Astrocyte of the cerebellum (primary cell): ENCODE measurements at regions not wholly inside any gene's neighbourhood (a gene's known extent, or its start where the extent isn't known, plus 50 kb on each side); places are given as distances from the start of the nearest gene placed in this dataset.

Source experiments
- DNase-seq: peaks from one replicate; pipeline ENCODE4 v3.0.0-alpha.2; 2011; ENCODE audit warnings: low read depth
- H3K4me3 ChIP-seq: 2 replicates; pipeline ENCODE4 v1.5.1; 2011; ENCODE audit warnings: mild to moderate bottlenecking, low read depth, low read length, moderate library complexity
- CTCF ChIP-seq: IDR thresholded peaks from 2 replicates; pipeline ENCODE4 v1.5.1; 2012; ENCODE audit warnings: low read length, low read depth, moderate library complexity, mild to moderate bottlenecking; ENCODE audit errors: missing control alignments
- in situ Hi-C: cut with HindIII; loops from 2 replicates; pipeline ENCODE4 v1.10.0; 2017; ENCODE audit warnings: low sequenced_read_pairs

- in situ Hi-C loops: no loop called here
- DNase-seq: no peak
- no peak for TF ChIP-seq CTCF
These were observed 172.1 kb upstream of the MITF start for GRCh38 chr3:69567023-69567709.

GRCh38 chr3:69566275-69566674, 173.0 kb upstream of the MITF start:
- no peak for DNase-seq
- TF ChIP-seq CTCF: no peak
- in situ Hi-C loops: no loop called here
- no peak overlapping the region for H3K4me3 ChIP-seq

More at GRCh38 chr3:69567023-69567709, 172.1 kb upstream of the MITF start:
- no peak overlapping the region for H3K4me3 ChIP-seq

- no peak for DNase-seq
These were observed 173.9 kb upstream of the MITF start for GRCh38 chr3:69565316-69565715.

GRCh38 chr3:69563981-69564380, 175.3 kb upstream of the MITF start:
- DNase-seq: no peak
- no peak overlapping the region for H3K4me3 ChIP-seq
- no peak for TF ChIP-seq CTCF
- in situ Hi-C loops: no loop called here

More at GRCh38 chr3:69565316-69565715, 173.9 kb upstream of the MITF start:
- in situ Hi-C loops: no loop called here
- H3K4me3 ChIP-seq: no peak overlapping the region
- no peak for TF ChIP-seq CTCF

- no peak for TF ChIP-seq CTCF
- in situ Hi-C loops: no loop called here
- H3K4me3 ChIP-seq: no peak overlapping the region
- no peak for DNase-seq
These were observed 176.1 kb upstream of the MITF start for GRCh38 chr3:69563151-69563550.

- in situ Hi-C loops: no loop called here
- no peak overlapping the region for H3K4me3 ChIP-seq
- no peak for DNase-seq
- no peak for TF ChIP-seq CTCF
These were observed 176.1 kb upstream of the FRMD4B start for GRCh38 chr3:69562020-69562419.
